Thyroid gland (tissue), 4 donors: ENCODE measurements at regions not wholly inside any gene's neighbourhood (a gene's known extent, or its start where the extent isn't known, plus 50 kb on each side); places are given as distances from the start of the nearest gene placed in this dataset.

Experiments used
- POLR2A ChIP-seq, 2 donors: fragments of 450-650 bp; IDR thresholded peaks; one replicate each; pipeline ENCODE4 v1.6.1; 2017; ENCODE audit warnings: antibody characterized with exemption in 2 of 2, mild to moderate bottlenecking in 2 of 2, moderate library complexity in 1 of 2
- TF ChIP-seq, protein P1 (sequence below), 6 experiments: fragments of 200-600 bp in 3 of 6; fragments of 450-650 bp in 3 of 6; sonication (generic) in 3 of 6; IDR thresholded peaks; one replicate each; pipeline ENCODE4 v1.5.1; 2016 to 2019; ENCODE audit warnings: antibody characterized with exemption in 6 of 6, mild to moderate bottlenecking in 2 of 6, inconsistent platforms in 1 of 6, moderate library complexity in 1 of 6

DNA sequence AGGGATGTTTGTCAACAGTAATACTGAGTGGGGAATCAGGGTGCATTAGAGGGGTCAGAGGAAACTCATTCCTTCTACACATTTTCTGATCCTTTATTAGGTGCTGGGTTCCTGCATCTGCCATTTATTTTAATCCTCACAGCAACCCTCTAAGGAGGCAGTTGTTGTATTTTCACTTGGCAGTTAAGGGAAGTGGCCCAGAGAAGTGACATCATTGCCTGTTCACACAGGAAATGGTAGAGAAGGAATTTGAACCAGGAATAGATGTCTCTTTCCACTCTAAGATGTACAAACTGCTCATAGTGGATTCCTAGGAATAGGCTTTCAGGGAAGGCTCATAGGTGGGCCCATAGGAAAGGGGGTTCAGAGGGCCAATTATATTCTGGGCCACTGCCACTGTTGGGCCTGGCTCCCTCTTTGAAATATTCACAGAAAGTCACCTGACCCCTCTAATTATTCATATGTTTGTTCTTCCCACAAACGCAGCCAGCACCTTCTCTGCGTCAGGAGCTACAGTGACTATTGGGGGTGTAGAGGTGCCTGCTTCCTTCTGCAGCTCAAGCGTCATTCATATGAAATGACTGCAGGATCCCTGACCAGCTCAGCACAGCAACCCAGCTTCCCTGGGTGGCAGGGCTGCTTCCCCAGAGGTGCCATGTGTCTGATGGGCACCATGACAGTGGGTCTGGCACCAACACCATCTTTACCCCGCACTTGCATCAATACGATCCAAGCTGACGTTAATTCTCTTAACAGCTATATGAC lies 163.9 kb upstream of the SMAD3 start:
- TF ChIP-seq, protein P1, sequence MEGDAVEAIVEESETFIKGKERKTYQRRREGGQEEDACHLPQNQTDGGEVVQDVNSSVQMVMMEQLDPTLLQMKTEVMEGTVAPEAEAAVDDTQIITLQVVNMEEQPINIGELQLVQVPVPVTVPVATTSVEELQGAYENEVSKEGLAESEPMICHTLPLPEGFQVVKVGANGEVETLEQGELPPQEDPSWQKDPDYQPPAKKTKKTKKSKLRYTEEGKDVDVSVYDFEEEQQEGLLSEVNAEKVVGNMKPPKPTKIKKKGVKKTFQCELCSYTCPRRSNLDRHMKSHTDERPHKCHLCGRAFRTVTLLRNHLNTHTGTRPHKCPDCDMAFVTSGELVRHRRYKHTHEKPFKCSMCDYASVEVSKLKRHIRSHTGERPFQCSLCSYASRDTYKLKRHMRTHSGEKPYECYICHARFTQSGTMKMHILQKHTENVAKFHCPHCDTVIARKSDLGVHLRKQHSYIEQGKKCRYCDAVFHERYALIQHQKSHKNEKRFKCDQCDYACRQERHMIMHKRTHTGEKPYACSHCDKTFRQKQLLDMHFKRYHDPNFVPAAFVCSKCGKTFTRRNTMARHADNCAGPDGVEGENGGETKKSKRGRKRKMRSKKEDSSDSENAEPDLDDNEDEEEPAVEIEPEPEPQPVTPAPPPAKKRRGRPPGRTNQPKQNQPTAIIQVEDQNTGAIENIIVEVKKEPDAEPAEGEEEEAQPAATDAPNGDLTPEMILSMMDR (IDR thresholded peaks at IDR 0.05): no peak
- no peak for TF ChIP-seq POLR2A (IDR thresholded peaks at IDR 0.05)
